UCSD-AML1 (cell line): ENCODE measurements at regions not wholly inside any gene's neighbourhood (a gene's known extent, or its start where the extent isn't known, plus 50 kb on each side); places are given as distances from the start of the nearest gene placed in this dataset.
A peak's percentile ranks its signal among the peaks of the same experiment; 100 is the strongest.
"Not testable (repeated sequence)": the region's sequence is repeated elsewhere in the genome, so short reads cannot be mapped to it uniquely, and the experiment has no call there.

Experiments used
- DNase-seq: peaks from one replicate; lab custom pipeline; 2025; ENCODE audit not compliant: unreplicated experiment; lab: John Stamatoyannopoulos, UW

GRCh38 chr5:39765366-39765765, 340.6 kb upstream of the DAB2 start:
- DNase-seq: no peak

GRCh38 chr5:39762761-39763160, 338.0 kb upstream of the DAB2 start:
- no peak for DNase-seq

- no peak for DNase-seq
These were observed 336.6 kb upstream of the DAB2 start for GRCh38 chr5:39761199-39761950.

GRCh38 chr5:39760385-39761198, 335.8 kb upstream of the DAB2 start:
- DNase-seq: no peak

DNA sequence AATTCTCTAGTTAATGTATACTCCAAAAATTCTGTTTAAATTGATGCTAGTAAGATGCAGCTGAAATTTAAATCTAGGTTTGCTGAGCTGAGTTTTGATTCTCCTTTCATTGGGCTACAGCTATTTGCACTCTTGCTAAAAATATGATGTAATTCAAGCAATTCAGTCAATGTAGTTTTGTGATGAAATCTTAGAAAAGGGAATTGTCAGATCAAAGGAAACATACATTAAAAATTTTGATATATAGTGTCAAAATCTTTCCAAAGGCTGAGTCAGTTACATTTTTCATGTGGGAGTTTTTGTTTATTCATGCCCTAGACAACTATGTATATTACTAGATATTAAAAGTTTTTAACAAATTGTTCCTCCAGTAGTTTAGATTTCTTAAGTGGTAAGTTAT, 334.9 kb upstream of the DAB2 start:
- DNase-seq: no peak

GRCh38 chr5:39758426-39758825, 333.6 kb upstream of the DAB2 start:
- DNase-seq: no peak

GRCh38 chr5:39757131-39757530, 332.4 kb upstream of the DAB2 start:
- DNase-seq: no peak

DNA sequence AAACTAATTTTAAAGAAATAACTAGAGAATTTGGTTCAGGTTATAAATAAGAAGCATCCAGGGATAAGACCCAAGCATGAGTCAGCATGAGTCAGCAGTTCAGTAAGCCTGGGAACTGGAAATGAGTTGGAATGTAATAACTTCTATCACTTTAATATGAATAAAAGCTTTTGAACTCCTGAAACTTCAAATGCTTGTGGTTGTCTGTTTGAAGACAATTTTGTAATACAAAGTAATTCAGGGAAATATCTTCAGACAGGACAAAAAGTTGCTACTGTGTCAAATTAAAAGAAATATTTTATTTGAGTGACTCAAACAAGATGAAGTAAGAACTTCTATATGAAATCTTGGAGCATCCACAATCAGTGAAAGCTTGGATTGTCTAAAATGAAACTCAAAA, 331.2 kb upstream of the DAB2 start:
- DNase-seq: no peak

- no peak for DNase-seq
These were observed 330.7 kb upstream of the DAB2 start for GRCh38 chr5:39755452-39755851.

GRCh38 chr5:39753747-39754146, 329.0 kb upstream of the DAB2 start:
- not testable (repeated sequence) for DNase-seq

GRCh38 chr5:39750661-39751060, 325.9 kb upstream of the DAB2 start:
- DNase-seq: no peak

- no peak for DNase-seq
These were observed 318.1 kb upstream of the DAB2 start for GRCh38 chr5:39742916-39743315.

GRCh38 chr5:39740404-39740803, 315.6 kb upstream of the DAB2 start:
- no peak for DNase-seq

DNA sequence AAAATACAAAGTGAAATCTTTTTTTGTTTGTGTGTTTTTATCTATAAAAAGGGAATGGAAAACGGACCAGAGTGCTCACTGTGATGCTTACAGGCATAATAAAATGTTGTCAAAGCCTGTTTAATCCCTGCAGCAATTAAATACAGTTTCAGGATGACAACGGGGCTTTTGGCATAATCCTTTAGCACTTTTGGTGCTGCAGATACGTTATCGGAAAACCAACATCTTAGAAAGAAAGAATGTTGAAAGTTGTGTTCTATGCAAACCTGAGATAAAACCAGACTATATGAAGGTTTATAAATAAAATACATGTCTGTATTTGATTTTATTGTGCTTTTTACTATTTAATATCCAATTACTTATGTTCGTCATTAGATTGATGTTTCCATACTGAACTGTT, 307.4 kb upstream of the DAB2 start:
- no peak for DNase-seq

DNA sequence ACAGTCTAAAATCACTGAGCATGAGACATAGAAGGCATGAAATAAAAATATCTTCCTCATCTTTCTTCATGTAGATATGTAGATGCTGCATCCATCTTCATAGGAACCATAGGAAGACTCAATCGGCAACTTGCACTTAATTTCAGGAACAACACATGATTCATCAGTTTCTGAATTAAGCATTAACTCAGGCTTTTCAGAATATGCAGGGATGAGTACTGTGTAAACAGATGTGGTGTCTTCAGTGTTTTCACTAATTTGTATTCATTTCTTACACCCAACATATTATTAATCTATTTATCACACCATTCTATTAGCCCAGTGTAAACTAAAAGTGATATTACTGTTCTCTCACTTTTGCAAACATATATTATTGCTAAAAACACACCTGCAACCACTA, 305.9 kb upstream of the DAB2 start:
- DNase-seq: no peak

- DNase-seq: no peak
These were observed 305.2 kb upstream of the DAB2 start for GRCh38 chr5:39730006-39730405.

GRCh38 chr5:39726467-39726866, 301.7 kb upstream of the DAB2 start:
- DNase-seq: no peak

GRCh38 chr5:39721394-39721793, 296.6 kb upstream of the DAB2 start:
- no peak for DNase-seq

- no peak for DNase-seq
These were observed 295.4 kb upstream of the DAB2 start for GRCh38 chr5:39720136-39720535.

GRCh38 chr5:39717176-39717897, 292.6 kb upstream of the DAB2 start:
- no peak for DNase-seq

GRCh38 chr5:39716532-39717028, 291.8 kb upstream of the DAB2 start:
- peak; percentile 33 for DNase-seq
